ENCODE measurements at regions not wholly inside any gene's neighbourhood (a gene's known extent, or its start where the extent isn't known, plus 50 kb on each side); places are given as distances from the start of the nearest gene placed in this dataset.

DNA sequence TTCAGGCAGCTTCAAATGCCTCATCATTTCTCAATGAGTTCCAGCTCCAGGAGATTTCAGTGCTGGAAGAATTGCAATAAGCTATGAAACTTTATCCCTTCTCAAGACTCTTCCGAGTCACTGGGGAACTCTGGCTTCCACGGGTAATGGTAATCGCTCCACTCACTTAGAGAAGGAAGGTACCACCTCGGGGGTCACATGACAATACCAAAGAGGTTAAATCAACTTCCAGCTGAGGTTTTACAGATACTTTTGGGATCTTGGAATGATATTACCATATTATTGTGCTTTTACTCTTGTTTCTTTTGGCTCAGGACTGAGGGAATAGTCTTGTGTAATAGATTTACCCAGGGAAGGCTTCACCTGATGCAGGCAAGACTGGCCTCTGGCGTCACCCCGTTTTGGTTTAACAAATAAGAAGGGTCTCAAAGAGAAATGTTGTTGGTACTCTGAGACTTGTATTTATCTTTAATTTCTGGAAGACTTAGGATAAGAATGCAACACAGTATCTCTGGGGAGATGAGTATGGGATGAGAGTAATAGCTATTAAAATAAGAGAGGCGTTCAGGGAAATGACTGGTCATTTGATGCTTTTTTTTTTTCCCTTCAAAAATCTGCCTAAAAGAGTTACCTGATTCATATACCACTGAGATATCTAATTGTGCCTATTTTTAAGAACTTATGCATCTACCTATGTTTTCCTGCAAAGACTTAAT, 316.9 kb upstream of the ZEB2 start:
- DNase-seq, result no peak

DNA sequence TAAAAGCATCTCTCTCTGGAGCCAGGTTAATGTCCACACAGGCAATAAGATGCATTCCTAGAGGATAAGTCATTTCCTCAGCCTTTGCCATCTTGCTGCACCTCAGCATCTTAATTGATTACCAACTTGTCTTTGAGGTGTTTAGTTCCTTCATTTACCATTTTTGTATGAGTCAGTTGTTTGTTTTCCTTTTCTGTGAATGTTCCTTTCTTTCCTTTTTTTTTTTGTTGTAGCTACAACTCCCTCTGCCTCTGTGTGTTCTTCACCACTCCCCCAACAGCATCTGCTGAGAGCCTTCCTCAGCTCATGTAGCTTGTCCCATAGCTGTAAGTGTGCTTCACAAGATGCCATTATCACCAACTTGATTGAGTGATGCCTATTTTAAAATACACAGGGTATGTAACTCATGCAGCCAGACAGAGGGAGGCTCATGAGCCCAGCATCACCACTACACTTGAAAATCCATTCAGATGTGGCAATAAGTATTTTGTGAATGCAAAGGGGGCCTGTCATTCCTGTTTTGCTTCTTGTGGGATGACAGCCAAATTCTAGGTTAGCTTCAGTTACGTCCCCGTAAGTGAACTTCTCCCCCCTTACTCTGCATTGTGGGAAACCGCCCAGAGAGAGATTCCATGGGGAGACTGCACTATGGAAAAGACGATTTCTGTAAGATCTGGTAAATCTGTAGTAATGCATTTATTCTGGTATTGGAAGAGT, 315.9 kb upstream of the ZEB2 start:
- DNase-seq, result no peak

DNA sequence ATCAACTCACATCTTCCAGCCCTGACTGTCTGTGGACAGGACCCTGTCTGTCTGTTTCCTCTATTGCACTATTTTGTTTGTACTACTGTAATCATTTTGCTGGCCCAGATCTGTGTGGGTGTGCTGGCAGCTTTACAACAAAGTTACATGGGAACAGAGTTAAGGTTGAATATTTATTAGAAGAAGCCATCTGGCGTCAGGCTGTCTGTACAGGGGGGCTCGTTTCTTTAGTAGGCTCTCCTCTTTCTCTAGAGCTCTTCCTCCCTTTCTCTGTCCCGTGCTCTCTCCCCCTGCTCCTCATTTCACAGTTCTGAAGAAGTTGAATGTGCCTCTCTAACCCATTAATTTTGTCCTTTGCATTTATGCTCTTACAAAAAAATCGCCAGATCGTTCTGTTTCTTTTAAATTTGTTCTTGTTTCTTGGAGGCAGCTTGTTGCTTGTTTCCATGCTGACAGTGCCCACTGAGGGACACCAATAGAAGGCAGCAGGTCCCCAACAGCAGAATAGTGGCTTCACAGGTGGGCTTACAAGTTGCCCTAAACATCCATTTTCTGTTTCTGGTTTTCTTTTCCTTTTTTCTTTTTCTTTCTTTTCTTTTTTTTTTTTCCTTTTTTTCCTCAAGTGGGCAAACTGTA, 315.2 kb upstream of the ZEB2 start:
- no peak for DNase-seq

DNA sequence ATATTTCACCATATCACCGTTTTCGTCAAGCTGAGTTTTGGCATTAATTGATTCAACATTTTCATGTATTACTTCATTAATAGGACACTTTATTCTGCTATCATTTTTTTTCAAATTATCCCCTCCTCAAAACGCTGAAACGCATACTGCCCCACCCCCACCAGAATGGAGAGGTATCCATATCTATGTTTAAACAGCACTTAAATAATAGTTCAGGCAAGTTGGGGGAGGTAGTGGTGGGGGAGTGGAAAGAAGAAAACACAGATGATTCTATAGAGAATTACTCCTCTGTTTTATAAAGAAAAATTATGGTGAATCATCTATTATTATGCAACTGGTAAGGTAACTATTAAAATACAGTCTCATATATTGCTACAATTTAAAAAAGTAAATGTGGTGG, 314.4 kb upstream of the ZEB2 start:
- DNase-seq, result no peak

DNA sequence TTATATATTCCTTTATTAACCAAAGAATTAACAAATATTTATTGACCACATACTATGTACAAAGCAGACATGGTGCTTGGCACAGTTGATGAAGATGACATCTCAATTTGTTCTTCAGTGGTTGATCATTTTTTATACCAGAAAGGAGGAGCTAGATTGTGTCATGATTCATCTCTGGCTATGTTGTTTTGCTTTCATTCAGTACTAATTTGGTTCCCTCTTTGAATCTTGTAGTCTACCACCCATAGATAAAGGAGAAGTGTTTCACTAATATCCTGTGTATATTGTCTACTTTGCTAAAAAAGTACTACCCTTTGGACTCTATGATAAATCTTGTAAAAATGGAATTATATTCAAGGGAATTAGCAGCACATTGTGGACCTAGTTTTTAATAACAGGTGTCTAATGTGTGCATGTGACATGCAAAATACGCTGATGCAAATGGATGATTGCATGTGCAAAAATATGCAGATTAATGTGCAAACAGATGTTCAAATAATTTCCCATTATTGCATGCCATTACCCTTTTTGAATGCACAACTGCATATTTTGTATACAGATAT, 313.2 kb upstream of the ZEB2 start:
- no peak for DNase-seq

DNA sequence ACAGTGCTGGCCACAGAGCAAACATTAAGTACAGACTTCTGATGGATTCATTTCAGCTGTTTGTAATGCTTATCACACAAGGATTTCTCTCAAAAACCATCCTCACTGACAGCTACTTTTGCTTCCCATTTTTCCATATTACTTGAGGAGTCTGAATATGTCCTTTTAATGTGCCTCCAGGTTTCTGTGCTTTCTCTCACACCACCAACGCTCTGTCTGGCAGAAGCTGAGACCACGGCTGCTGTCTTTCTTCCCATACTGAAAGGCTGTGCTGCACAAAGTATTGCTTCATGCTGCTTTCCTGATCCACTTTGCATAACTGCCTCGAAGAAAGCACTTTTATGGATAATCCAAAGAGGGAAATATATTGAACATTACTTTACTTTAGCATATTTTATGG, 312.1 kb upstream of the ZEB2 start:
- no peak for DNase-seq

DNA sequence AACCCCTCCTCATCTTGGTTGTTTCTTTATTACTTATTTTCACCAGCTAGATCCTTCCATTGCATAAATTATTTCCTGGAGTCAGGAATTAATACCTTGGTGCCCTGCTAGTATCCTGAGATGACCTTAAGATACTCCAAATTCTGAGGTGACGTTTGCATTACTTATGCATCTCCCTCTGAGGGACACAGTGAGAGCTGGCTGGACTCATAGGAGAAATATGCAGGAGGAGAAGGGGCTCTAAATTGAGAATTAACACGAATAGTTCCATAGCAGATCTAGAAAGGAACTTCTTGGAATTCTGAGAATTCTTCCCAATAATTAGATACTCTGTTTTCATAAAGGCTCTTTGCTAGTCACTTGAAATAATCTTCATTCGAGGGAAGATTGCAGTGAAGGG, 310.6 kb upstream of the ZEB2 start:
- DNase-seq, result no peak

DNA sequence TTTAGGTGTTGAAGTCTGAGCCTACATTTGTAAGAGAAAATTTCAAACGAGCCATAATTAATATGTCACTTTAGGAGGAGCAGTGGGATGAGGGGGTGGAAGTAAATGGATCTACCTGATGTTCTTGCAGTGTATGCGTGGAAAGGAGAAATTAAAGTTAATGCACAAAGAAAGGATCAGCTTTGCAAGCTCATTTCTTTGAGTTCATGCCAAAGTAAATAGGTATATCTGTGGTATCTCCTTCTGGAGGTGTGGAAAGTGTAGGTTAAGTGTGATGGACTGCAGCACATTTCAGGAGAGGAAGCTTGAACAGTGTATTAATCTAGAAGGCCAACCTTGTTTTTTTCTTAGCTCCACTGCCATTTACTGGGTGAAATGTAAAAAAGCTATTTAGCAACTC, 307.5 kb upstream of the ZEB2 start:
- DNase-seq, result no peak

DNA sequence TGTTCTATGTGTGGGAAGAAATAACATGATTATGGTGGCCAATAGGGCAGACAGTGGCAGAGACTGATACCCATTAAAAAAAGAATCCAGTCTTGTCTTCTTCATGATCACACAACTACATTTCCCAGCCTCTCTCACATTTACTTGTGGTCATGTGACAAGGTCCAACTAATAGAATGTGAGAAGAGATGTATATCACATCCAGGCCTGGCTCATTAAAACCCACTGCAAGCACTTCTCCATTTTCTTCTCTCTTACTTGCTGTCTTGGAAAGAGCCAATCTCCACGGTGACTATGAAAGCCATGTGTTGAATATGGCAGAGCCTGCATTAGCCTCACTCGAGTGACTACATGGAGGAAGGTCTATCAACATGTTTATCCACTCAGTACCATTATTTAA, 306.2 kb upstream of the ZEB2 start:
- DNase-seq, result no peak

DNA sequence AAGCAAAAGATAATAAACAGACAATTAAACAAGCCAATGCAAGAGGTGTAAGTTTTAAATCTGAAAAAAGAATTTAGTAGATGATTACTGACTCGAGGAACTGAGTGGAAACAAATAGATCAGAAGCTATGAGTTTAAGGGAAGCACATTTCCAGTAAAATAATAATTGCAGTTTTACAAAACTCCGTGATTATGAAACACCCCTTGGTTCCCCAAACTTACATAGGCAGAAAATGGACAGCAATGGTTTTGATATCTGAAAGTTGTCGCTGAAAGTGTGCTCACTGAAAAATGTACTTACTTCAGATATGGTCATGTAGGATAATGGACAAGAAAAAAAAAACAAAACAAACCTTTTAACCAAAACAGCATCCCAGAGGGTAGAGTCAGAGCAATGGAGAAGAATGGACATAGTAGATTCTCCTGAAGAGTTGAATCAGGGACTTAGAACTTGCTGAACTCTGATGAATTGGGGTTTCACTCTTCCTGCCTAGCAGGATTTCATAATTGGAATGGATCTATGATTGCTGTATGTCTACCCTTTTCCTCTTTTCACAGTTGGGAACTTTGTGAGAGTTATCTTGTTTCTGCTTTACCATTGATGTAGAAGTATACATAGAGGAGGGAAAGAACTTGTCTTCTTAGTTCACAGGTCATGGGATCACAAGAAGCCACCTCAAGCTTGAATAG, 305.6 kb upstream of the ZEB2 start:
- DNase-seq, result peak in 1 of 2 donors; percentile 1

DNA sequence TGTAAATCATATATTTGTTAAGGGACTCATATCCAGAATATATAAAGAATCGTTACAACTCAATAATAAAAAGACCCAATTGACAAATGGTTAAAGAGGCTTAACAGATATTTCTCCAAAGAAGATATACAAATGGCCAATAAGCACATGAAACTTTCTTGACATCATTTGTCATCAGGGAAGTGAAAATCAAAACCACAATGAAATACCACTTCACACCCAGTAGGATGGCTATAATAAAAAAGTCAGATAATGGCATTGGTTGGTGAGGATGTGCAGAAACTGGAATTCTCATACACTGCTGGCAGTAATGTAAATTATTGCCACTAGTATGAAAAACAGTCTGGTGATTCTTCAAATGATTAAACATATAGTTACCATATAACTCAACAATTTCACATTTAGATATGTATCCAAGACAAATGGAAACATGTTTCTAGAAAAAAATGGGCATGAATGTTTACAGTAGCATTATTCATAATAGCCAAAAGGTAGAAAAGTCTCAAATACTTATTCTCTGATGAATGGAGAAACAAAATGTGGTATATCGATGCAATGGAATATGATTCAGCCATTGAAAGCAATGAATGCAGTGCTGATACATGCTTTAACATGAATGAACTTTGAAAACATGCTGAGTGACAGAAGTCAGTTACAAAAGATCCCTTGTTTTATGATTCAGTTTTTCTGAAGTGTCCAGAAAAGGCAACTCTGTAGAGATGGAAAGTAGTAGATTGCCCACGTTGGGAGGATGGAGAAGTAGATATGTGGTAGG, 304.6 kb upstream of the ZEB2 start:
- no peak for DNase-seq

DNA sequence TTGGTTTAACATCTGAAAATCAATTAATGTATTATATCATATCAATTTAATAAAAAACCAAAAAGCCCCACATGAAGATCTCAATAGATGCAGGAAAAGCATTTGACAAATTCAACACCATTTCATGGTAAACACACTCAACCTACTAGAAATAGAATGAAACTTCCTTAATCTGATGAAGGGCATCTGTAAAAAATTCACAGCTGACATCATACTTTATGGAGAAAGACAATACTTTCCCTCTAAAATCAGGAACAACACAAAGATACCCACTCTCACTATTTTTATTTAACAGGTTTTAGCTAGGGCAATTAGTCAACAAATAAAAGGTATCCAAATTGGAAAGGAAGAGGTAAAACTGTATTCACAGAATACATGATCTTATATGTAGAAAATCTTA, 303.0 kb upstream of the ZEB2 start:
- no peak for DNase-seq

DNA sequence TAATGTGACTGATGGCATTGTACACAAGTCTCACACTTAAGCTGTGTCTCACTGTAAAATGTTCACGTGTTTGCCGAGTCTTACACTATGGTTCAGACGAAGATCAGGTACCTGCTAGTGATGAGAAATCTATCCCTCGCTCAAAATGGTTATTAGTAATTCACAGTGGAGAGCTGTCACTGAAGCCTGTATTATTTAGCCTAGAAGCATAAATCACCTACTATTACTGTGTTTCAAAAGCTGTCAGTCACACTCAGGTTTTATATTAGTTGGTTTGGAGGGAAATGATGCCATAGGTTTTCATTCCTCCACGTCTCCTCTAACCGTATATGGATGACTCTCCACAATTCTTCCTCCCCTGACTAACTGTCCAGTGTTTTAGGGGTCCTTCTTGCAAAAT, 292.4 kb upstream of the ZEB2 start:
- no peak for DNase-seq

DNA sequence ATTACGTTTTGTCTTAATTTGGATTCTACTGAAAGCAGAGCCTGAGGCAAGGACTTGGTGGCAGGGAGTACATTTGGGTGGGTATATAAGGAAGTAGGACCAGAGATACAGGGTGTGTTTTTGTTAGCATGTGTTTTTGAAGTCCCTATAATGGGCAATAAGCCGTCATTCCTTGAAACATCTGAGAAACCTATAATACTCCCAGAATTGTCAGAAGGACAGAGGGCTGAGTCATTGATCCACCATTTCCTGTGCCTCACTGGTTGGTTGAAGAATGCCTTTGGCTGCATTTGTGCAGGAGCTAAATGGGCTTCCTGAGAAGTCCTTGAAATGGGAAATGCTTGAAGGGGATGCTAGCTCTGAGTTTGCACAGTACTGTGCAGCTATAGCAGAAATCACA, 281.8 kb upstream of the ZEB2 start:
- DNase-seq, result no peak

DNA sequence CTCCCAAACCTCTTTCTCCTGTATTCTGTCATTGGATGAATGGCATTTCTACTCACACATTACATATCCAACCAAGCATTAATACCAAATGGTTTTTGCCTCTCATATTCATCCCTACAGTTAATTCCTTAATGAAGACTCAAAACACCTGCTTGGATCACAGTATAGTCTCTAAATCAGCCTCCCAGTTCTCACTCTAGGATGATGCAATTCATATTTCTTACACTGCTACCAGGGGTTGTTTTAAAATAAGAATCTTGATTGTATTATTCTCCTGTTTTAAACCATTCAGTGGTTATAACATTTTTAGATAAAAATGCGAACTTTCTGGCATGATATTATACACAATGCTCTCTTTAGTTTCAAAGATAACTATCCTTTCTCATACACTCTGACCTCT, 281.4 kb upstream of the ZEB2 start:
- DNase-seq, result no peak

DNA sequence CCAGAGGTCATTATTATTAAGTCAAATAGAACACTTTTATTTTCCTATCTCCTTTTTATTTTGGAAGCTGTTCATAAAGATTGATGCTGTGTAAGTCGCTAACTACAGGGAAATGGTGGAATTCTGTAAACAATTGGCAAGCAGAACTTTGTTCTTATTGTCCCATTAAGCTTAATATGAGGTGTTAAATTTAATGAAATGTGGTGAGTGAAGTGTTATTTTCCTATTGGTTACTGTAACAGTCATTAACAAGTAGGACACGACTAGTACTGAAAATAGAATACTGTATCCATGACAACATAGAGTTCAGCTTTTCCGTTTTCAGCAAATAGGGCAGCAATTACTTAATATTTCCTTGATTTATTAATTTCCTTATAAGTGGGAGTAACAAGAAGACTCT, 279.1 kb upstream of the ZEB2 start:
- DNase-seq, result no peak

DNA sequence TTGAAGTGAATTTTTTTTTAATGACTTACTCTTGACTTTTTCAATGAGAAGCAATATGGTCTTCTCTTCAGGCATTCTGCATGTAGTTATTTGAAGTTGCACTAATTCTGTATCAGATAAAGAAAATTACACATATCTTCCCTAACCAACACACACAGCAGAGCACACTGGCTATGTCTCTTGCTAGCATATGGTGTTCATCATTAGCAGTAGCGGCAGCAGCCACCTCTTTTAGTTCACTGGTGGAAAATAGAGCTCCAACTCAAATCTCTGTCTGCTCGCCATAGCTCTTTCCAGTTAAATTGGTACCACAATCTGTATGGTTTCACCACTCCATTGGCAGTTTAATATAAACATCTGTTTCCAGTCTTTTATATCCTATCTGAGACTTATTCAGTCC, 278.1 kb upstream of the ZEB2 start:
- DNase-seq, result no peak

DNA sequence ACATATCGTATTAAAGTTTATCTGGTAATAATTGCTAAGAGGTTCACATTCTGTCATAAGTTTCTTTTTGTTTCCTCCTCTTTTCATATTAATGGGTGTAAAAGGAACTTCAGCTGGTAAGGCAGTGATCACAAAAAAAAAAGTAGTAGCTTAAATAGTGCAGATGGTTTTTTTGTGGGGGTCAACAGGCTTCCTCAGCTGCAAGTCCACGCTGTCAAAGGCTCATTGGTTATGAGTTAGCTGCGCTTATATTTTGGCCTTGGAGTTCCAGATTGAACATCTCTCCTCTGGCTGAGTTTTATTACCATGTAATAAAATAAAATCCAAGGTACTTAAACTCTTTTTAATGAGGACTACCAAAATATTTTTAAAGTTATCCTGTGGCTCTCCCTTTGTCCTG, 277.0 kb upstream of the ZEB2 start:
- no peak for DNase-seq

DNA sequence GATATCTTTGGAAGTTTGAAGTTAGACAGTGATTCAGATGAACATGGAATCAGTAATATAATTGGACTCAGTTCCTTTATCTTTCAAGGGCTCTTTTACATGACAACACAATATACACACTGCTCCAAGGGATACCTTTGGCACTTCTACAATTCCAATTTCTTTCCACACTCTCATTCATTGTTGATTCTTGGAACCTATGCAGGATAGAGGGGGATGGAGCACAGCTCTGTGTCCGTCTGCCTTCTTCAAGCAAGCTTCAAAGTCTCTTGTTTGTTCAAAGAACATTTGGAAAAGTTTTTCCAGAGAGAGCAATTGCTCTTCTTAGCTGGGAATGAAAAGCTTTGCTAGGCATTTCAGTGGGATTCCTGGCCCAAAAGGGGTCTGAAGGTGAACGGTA, 276.2 kb upstream of the ZEB2 start:
- DNase-seq, result no peak

DNA sequence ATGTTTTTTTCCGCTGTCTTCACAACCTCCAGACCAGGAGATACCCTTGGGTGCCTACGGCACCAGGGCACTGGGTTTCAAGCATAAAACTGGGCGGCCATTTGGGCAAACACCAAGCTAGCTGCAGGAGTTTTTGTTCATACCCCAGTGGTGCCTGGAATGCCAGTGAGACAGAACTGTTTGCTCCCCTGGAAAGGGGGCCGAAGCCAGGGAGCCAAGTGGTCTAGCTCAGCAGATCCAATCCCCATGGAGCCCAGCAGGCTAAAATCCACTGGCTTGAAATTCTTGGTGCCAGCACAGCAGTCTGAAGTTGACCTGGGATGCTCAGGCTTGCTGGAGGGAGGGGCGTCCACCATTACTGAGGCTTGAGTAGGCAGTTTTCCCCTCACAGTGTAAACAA, 265.3 kb upstream of the ZEB2 start:
- DNase-seq, result no peak

DNA sequence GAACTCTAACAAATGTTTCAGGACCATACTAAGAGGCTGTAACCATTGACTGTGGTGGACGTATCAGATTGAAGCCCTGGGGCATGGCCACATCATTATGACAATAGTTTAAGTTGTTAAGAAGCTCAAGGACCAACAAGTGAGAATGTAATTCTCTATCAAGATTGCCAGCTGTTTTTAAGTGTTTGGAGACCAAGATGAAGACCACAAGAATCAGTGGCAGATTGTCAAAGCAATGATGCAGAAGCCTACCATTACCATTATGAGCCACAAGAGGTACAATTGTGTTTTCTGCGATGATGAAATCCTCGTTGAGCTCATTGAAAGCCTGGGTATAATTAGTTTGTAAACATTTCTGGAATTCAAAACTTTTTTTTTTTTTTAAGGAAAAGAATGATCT, 261.1 kb upstream of the ZEB2 start:
- DNase-seq, result no peak

DNA sequence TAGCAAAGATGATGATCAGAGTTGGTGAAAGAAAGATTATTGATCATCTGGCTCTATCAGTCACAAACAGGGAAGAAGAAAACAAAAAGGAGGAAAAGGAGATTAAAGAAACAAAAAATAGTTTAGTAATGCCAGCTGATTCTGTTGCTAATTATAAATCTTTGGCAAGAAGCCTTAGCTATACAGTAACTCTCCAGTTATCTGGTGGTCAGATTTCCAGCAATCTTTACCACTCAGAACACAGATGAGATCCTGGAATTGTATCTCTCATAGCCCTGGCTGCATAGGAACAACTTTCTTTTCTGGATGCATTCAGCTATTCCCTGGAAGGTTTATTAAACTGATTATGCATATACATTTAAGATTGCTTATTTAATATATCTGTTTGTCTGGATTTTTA, 256.8 kb upstream of the ZEB2 start:
- no peak for DNase-seq

DNA sequence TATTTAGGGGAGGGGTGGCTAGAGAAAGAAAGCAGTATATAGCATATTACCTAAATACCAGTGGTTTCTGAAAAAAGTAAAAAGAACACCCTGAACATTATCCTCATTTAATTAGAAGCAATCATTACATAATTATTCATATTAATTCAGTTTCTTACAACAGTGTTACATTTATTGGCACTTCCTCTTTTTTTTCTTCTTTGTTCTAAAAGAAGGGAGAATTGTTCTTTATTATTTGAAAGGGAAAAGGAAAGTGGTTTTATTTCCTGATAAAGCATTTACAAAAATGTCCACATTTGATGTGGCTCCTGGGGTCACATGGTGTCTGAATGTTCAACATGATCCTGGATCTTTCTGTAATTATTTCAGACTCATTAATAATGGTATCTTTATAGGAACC, 254.9 kb upstream of the ZEB2 start:
- DNase-seq, result no peak
